Panc1 (cell line): ENCODE measurements at regions not wholly inside any gene's neighbourhood (a gene's known extent, or its start where the extent isn't known, plus 50 kb on each side); places are given as distances from the start of the nearest gene placed in this dataset.
"Not testable (repeated sequence)": the region's sequence is repeated elsewhere in the genome, so short reads cannot be mapped to it uniquely, and the experiment has no call there.

Experiments
- ATAC-seq: fragments of 200-7000 bp; cut with Tn5 transposase; 2 replicates; pipeline ENCODE4 v1.9.1; 2020; ENCODE audit warnings: mild to moderate bottlenecking, moderate library complexity
- BruUV-seq: library from RNA; stranded (reverse); fragments of 400-500 nt; replicated peaks from 2 replicates; lab custom pipeline; 2021; lab: Mats Ljungman, UMichigan
- CTCF ChIA-PET: fragments of 300-600 bp; sonication (Branson Sonifier 250); formaldehyde crosslinking; loops from one replicate; lab custom pipeline; 2022; ENCODE audit warnings: antibody characterized with exemption; lab: Charles Lee
- POLR2A ChIA-PET: fragments of 300-600 bp; sonication (Branson Sonifier 250); formaldehyde crosslinking; loops from one replicate; lab custom pipeline; 2022; ENCODE audit warnings: antibody characterized with exemption; lab: Charles Lee
- DNase-seq: peaks from one replicate; pipeline ENCODE4 v3.0.0-alpha.2; 2010; ENCODE audit warnings: low read depth, low spot score
- H3K27ac ChIP-seq: 2 replicates; pipeline ENCODE4 v1.5.1; 2011; ENCODE audit warnings: mild to moderate bottlenecking, low read length, inconsistent platforms
- H3K27me3 ChIP-seq: fragments of 200-500 bp; sonication (Bioruptor generic); 2 replicates; pipeline ENCODE4 v1.6.0; 2014; ENCODE audit warnings: low read length, inconsistent platforms; ENCODE audit not compliant: control insufficient read depth, insufficient read depth
- H3K36me3 ChIP-seq: fragments of 200-500 bp; sonication (Bioruptor generic); 2 replicates; pipeline ENCODE4 v1.5.1; 2014; ENCODE audit warnings: inconsistent platforms, mild to moderate bottlenecking, low read length, moderate library complexity; ENCODE audit not compliant: control insufficient read depth, insufficient read depth
- H3K4me1 ChIP-seq: 2 replicates; pipeline ENCODE4 v1.5.1; 2011; ENCODE audit warnings: inconsistent platforms, mild to moderate bottlenecking, low read length, moderate library complexity; ENCODE audit not compliant: control insufficient read depth, insufficient read depth
- H3K4me3 ChIP-seq, 2 experiments: 2 replicates each; pipeline ENCODE4 v1.5.1; 2011 to 2012; ENCODE audit warnings: low read depth in 2 of 2, low read length in 2 of 2, mild to moderate bottlenecking in 2 of 2, inconsistent platforms in 1 of 2, moderate library complexity in 1 of 2
- H3K9me3 ChIP-seq: fragments of 200-500 bp; sonication (Bioruptor generic); 2 replicates; pipeline ENCODE4 v1.5.1; 2014; ENCODE audit warnings: low read depth, mild to moderate bottlenecking, inconsistent platforms, low read length, moderate library complexity; ENCODE audit not compliant: control insufficient read depth, insufficient read depth
- CTCF ChIP-seq: fragments of 450-650 bp; IDR thresholded peaks from 2 replicates; pipeline ENCODE4 v1.5.1; 2017; ENCODE audit warnings: mild to moderate bottlenecking
- POLR2AphosphoS5 ChIP-seq: IDR thresholded peaks from 2 replicates; pipeline ENCODE4 v1.6.1; 2012; ENCODE audit warnings: mild to moderate bottlenecking, low read depth, low read length, moderate library complexity
- SIN3A ChIP-seq: IDR thresholded peaks from 2 replicates; pipeline ENCODE4 v1.6.1; 2012; ENCODE audit warnings: low read depth, mild to moderate bottlenecking, low read length, moderate library complexity, borderline replicate concordance; ENCODE audit not compliant: insufficient read depth
- TCF7L2 ChIP-seq: IDR thresholded peaks from 2 replicates; pipeline ENCODE4 v1.6.1; 2011; ENCODE audit warnings: mild to moderate bottlenecking, low read depth, low read length, inconsistent platforms
- in situ Hi-C: cut with HindIII; loops from 2 replicates; pipeline ENCODE4 v1.10.0; 2016; ENCODE audit warnings: low sequenced_read_pairs, low pct_unique_long_range_greater_than_20kb
- intact Hi-C: fragments of 100-400 bp; cut with micrococcal nuclease; formaldehyde crosslinking; loops from one replicate; pipeline ENCODE4 v1.10.0; 2022; ENCODE audit not compliant: unreplicated experiment
- TF ChIP-seq, protein P1 (sequence below), 2 experiments: IDR thresholded peaks; 2 replicates each; pipeline ENCODE4 v1.6.1; 2011 to 2012; ENCODE audit warnings: low read depth in 2 of 2, control low read depth in 1 of 2, low read length in 1 of 2, mild to moderate bottlenecking in 1 of 2, moderate library complexity in 1 of 2; ENCODE audit not compliant: insufficient read depth in 1 of 2

GRCh38 chr9:109996936-109997580 lies 210.9 kb downstream of the C9orf152 start:
- no peak for TF ChIP-seq SIN3A
- no peak for TF ChIP-seq TCF7L2
- no peak for TF ChIP-seq POLR2AphosphoS5
- TF ChIP-seq, protein P1, sequence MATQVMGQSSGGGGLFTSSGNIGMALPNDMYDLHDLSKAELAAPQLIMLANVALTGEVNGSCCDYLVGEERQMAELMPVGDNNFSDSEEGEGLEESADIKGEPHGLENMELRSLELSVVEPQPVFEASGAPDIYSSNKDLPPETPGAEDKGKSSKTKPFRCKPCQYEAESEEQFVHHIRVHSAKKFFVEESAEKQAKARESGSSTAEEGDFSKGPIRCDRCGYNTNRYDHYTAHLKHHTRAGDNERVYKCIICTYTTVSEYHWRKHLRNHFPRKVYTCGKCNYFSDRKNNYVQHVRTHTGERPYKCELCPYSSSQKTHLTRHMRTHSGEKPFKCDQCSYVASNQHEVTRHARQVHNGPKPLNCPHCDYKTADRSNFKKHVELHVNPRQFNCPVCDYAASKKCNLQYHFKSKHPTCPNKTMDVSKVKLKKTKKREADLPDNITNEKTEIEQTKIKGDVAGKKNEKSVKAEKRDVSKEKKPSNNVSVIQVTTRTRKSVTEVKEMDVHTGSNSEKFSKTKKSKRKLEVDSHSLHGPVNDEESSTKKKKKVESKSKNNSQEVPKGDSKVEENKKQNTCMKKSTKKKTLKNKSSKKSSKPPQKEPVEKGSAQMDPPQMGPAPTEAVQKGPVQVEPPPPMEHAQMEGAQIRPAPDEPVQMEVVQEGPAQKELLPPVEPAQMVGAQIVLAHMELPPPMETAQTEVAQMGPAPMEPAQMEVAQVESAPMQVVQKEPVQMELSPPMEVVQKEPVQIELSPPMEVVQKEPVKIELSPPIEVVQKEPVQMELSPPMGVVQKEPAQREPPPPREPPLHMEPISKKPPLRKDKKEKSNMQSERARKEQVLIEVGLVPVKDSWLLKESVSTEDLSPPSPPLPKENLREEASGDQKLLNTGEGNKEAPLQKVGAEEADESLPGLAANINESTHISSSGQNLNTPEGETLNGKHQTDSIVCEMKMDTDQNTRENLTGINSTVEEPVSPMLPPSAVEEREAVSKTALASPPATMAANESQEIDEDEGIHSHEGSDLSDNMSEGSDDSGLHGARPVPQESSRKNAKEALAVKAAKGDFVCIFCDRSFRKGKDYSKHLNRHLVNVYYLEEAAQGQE (IDR thresholded peaks at IDR 0.05; ENCODE audit: insufficient read depth in 1 of 2, low read depth in 2 of 2, low read length in 1 of 2): no peak
- TF ChIP-seq CTCF: no peak
- Histone ChIP-seq H3K27ac (no peak overlapping the region), H3K27me3 (no peaks in the 10 kb centered on the region), H3K4me1 (no peaks in the 10 kb centered on the region), H3K36me3 (no peaks in the 10 kb centered on the region), H3K9me3 (no peaks in the 10 kb centered on the region), H3K4me3 (no peak overlapping the region)
- ChIA-PET POLR2A (no interaction called here), CTCF (no interaction called here)
- in situ Hi-C loops: no loop called here
- ATAC-seq (no peak), DNase-seq (no peak)
- BruUV-seq: no TSS peak
- intact Hi-C loops: no loop called here

DNA sequence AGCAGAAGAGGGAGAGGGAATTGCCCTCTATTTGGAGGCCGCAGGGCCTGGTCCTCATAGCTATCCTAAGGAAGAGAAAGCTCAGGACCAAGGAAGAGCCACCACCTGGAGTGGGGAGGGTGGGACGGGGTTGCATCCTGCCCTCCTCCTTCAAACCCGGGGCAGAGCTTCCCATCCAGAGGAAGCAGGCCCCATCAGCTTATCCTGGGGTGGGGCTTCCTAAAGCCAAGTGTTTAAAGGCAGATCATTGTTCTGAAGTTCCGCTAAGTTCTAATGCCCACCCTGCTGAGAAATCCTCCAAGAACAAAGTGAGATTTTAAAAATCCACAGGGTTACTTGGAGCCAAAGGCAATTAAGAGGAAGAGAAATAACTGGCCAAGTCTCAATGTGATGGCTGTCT lies 210.3 kb downstream of the C9orf152 start:
- no TSS peak for BruUV-seq
- DNase-seq (no peak), ATAC-seq (no peak)
- intact Hi-C loops (no loop called here), in situ Hi-C loops (no loop called here)
- Histone ChIP-seq H3K4me3 (no peak overlapping the region), H3K27me3 (no peaks in the 10 kb centered on the region), H3K27ac (no peak overlapping the region), H3K4me1 (no peaks in the 10 kb centered on the region), H3K36me3 (no peaks in the 10 kb centered on the region), H3K9me3 (no peaks in the 10 kb centered on the region)
- ChIA-PET CTCF (no interaction called here), POLR2A (no interaction called here)
- TF ChIP-seq POLR2AphosphoS5 (no peak), SIN3A (no peak), CTCF (no peak), TCF7L2 (no peak)
- TF ChIP-seq, protein P1 (IDR thresholded peaks at IDR 0.05; ENCODE audit: insufficient read depth in 1 of 2, low read depth in 2 of 2, low read length in 1 of 2): no peak

- DNase-seq, intact Hi-C loops, H3K9me3 ChIP-seq, H3K27ac ChIP-seq, POLR2A ChIA-PET, in situ Hi-C loops, H3K4me3 ChIP-seq, ATAC-seq, BruUV-seq, H3K27me3 ChIP-seq, H3K4me1 ChIP-seq, CTCF ChIA-PET, H3K36me3 ChIP-seq: not testable (repeated sequence)
Measured at GRCh38 chr9:110005521-110005920, 202.4 kb downstream of the C9orf152 start.
